ENCODE measurements at regions not wholly inside any gene's neighbourhood (a gene's known extent, or its start where the extent isn't known, plus 50 kb on each side); places are given as distances from the start of the nearest gene placed in this dataset.
"Not testable (repeated sequence)": the region's sequence is repeated elsewhere in the genome, so short reads cannot be mapped to it uniquely, and the experiment has no call there.

DNA sequence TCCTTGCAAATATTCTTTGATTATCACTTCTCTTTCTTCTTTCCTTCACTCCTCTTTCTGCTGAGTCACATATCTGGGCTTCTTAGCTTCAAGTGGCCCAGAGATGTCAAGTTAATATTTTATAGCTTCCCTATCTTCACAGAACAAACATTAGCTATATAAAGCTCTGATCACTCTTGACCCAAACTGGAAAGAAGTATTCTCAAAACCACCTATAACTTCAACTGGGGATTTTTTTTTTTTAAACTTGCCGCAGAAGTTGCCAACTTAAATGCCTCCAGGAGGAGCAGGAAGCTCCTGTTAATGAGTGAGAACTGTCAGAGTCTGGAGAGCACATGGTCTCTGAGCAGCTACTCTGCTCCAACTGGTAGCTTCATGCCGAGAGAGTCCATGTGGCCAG, 233.3 kb upstream of the EDNRA start:
- Mint-ChIP-seq H3K4me3 (no peak overlapping the region), H3K27ac (no peak overlapping the region), H3K9me3 (no peaks in the 10 kb centered on the region), H3K4me1 (no peaks in the 10 kb centered on the region), H3K36me3 (ENCODE audit: low read depth) (no peaks in the 10 kb centered on the region), H3K27me3 (no peaks in the 10 kb centered on the region)
- DNase-seq: no peak
- no peak for ATAC-seq

DNA sequence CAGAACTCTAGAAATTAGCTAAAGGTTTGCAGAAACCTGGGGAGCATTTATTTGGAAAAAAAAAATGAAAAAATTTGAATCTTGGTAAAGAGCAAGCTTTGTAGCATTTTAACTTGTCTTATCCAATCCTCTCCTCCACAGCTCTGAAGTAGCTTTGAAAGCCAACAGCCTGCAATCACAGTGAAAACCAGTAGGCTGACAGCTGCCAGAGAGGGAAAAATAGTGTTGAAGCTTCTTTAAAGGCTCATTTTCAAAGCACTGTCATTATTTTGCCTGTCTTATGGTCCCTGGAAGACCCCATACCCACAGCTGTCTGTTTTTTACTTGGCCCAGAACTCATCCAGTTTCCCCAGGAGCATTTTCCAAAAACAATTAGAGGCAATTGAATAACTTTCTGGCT, 230.8 kb upstream of the EDNRA start:
- ATAC-seq: no peak

DNA sequence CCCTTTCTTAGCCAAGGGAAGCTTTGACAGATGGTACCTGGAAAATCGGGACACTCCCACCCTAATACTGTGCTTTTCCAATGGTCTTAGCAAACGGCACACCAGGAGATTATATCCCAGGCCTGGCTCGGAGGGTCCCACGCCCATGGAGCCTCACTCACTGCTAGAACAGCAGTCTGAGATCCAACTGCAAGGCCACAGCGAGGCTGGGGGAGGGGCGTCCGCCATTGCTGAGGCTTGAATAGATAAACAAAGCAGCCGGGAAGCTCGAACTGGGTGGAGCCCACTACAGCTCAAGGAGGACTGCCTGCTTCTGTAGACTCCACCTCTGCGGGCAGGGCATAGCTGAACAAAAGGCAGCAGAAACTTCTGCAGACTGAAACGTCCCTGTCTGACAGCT, 225.6 kb upstream of the EDNRA start:
- H3K4me1 Mint-ChIP-seq; H3K4me3 Mint-ChIP-seq; H3K36me3 Mint-ChIP-seq (ENCODE audit: low read depth); ATAC-seq; DNase-seq; H3K27me3 Mint-ChIP-seq; H3K27ac Mint-ChIP-seq: not testable (repeated sequence)
- peaks cover 13% of the 10 kb centered on the region for H3K9me3 Mint-ChIP-seq

More for the DNA sequence above, 230.8 kb upstream of the EDNRA start:
- Mint-ChIP-seq H3K9me3 (peaks cover 8% of the 10 kb centered on the region), H3K36me3 (ENCODE audit: low read depth) (no peaks in the 10 kb centered on the region), H3K27me3 (peaks cover 2% of the 10 kb centered on the region), H3K4me3 (no peak overlapping the region), H3K27ac (no peak overlapping the region), H3K4me1 (no peaks in the 10 kb centered on the region)
- no peak for DNase-seq

DNA sequence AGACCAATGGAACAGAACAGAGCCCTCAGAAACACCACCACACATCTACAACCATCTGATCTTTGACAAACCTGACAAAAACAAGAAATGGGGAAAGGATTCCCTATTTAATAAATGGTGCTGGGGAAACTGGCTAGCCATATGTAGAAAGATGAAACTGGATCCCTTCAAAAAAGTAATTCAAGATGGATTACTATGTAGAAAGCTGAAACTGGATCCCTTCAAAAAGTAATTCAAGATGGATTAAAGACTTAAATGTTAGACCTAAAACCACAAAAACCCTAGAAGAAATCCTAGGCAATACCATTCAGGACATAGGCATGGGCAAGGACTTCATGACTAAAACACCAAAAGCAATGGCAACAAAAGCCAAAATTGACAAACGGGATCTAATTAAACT, 221.6 kb upstream of the EDNRA start:
- DNase-seq; ATAC-seq; H3K4me1 Mint-ChIP-seq; H3K36me3 Mint-ChIP-seq (ENCODE audit: low read depth); H3K4me3 Mint-ChIP-seq; H3K27me3 Mint-ChIP-seq; H3K27ac Mint-ChIP-seq: not testable (repeated sequence)
- peaks cover 11% of the 10 kb centered on the region for H3K9me3 Mint-ChIP-seq

DNA sequence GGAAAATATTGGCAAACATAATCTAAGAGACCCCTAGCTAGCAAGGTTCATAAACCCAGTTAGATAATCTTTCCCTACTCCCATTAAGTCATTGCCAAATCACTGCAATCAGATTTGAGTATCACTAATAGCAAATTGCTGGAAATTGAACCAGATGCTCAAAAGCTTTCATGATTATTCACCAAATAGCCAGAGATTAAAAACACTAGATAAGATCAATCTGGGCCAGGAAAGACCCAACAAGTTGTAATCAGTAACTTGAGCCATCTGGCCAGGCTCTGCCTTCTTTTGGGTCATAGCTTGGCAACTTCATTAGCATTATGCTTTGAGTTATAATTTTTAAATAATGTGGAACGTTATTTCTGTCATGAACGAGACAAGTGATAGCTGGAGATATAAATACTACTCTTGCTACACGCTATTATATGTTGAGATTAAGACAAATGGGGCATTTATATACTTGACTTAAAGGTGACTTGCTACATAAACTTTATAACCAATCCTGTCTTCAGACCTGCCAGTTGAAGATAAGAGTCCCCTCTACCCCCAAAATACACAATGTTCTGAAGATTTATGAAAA, 196.6 kb upstream of the EDNRA start:
- peaks cover 4% of the 10 kb centered on the region for H3K9me3 Mint-ChIP-seq
- no peaks in the 10 kb centered on the region for H3K4me1 Mint-ChIP-seq
- H3K27me3 Mint-ChIP-seq: no peaks in the 10 kb centered on the region
- H3K36me3 Mint-ChIP-seq (ENCODE audit: low read depth): no peaks in the 10 kb centered on the region
- ATAC-seq (no peak), DNase-seq (no peak)
- no peak overlapping the region for H3K4me3 Mint-ChIP-seq
- no peak overlapping the region for H3K27ac Mint-ChIP-seq

DNA sequence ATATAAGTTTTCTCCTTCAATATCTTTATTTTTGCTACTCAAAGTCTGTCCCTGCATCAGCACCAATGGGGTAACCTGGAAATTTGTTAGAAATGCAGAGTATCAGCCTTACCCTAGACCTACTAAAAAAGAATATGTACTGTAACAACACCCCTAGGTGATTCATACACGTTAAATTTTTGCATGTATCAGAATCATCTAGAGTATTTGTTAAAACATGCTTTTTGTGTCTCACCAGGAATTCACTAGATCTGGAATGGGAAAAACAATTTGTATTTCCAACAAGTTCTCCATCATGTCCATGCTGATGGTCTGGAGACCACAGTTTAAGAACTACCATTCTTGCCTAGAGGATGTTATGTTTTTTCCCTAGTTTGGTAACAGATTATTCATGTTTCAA, 196.0 kb upstream of the EDNRA start:
- H3K27ac Mint-ChIP-seq: no peak overlapping the region
- peaks cover 4% of the 10 kb centered on the region for H3K9me3 Mint-ChIP-seq
- no peaks in the 10 kb centered on the region for H3K27me3 Mint-ChIP-seq
- no peak overlapping the region for H3K4me3 Mint-ChIP-seq
- ATAC-seq (no peak), DNase-seq (no peak)
- H3K36me3 Mint-ChIP-seq (ENCODE audit: low read depth): no peaks in the 10 kb centered on the region
- no peaks in the 10 kb centered on the region for H3K4me1 Mint-ChIP-seq

DNA sequence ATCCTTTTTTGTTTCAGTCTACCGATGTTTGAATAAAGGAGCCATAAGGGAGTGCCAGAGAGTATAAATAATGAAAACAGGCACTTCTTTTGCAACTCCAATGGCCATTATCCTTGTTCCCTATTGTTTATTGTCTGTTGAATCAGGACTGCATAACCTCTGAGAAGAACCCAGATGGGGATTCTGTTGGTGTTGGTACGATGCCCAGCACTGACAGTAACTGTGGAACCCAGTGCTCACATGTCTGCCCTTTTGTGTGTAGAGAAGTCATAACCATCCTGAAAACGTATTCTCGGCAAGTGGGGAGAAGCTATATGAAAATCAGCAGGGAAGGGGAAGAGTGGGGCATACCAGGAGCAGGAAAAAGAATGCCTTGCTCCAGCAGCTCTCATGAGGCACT, 195.1 kb upstream of the EDNRA start:
- H3K4me3 Mint-ChIP-seq: no peak overlapping the region
- no peaks in the 10 kb centered on the region for H3K36me3 Mint-ChIP-seq (ENCODE audit: low read depth)
- no peak for ATAC-seq
- no peaks in the 10 kb centered on the region for H3K27me3 Mint-ChIP-seq
- H3K9me3 Mint-ChIP-seq: peaks cover 4% of the 10 kb centered on the region
- DNase-seq: no peak
- no peaks in the 10 kb centered on the region for H3K4me1 Mint-ChIP-seq
- H3K27ac Mint-ChIP-seq: no peak overlapping the region

DNA sequence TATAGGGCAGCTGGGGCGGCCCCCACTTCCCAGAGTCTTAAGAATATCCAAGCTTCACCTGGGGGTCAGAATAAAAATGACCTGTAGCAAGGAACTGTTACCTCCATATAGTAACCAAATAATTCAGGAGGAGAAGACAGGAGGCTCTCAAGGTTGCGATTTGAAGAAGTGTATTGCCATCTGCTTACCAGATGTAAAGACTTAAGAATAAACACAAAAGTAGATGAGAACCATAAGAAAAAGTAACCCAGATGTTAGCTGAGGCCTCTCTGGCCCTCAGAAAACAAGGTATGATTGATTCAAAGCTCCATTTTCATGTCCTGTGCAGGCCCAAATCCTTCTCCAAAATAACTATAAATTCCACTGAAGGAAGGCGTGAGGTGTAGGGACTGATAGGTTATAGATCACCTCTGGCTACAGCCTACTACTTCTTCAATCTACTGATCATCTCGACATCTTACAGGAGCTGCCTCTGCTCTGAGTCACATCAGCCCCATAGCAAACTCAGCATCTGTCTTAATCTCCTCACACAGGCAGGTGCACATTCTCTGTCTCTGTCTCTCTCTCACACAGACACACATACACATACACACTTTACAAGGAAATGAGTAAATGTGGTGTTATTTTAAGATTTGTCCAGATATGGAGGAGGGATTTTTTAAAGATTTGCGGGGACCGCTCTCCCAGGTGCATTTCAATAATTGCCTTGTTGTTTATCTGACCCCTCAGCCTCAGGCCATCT, 193.9 kb upstream of the EDNRA start:
- no peak for ATAC-seq

DNA sequence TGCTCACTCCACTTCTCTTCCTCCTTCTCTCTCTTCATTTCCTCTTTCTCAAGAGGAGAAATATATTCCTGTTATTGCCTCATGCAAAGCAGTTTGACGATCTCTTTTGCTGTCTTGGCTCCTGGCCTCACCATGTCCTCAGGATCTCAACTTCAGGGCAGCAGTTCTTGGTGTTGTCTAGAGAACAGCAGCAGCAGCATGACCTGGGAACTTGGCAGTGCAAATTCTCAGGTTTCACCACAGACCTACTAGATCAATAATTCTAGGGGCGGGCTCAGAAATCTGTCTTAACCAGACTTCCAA, 193.4 kb upstream of the EDNRA start:
- ATAC-seq (no peak), DNase-seq (no peak)
- no peak overlapping the region for H3K4me3 Mint-ChIP-seq

More for the DNA sequence above, 193.9 kb upstream of the EDNRA start:
- H3K27me3 Mint-ChIP-seq: no peaks in the 10 kb centered on the region
- no peak for DNase-seq
- no peak overlapping the region for H3K27ac Mint-ChIP-seq
- peaks cover 4% of the 10 kb centered on the region for H3K9me3 Mint-ChIP-seq
- no peaks in the 10 kb centered on the region for H3K36me3 Mint-ChIP-seq (ENCODE audit: low read depth)
- no peak overlapping the region for H3K4me3 Mint-ChIP-seq
- no peaks in the 10 kb centered on the region for H3K4me1 Mint-ChIP-seq

DNA sequence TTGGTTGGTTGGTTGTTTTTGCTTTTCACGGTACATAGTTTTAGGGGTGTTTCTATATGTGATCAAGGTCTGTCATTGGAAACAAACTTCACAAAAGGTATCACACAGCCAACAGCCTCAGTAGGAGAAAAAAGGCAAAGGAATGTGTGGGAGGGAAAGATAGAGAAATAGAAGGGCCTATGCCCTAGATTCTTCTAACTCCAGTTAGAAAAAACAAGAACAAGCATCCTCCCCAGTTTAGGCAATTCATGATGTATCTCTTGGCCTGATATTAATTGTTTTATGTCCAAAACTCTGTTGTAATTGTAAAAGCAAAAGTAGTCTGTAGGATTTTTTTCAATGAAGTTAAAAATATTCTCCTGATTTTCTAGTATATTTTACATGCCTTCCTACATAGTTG, 192.4 kb upstream of the EDNRA start:
- Mint-ChIP-seq H3K27ac (no peak overlapping the region), H3K36me3 (ENCODE audit: low read depth) (no peaks in the 10 kb centered on the region), H3K9me3 (peaks cover 4% of the 10 kb centered on the region), H3K4me1 (no peaks in the 10 kb centered on the region), H3K27me3 (no peaks in the 10 kb centered on the region), H3K4me3 (no peak overlapping the region)
- ATAC-seq (no peak), DNase-seq (no peak)

More for the DNA sequence above, 193.4 kb upstream of the EDNRA start:
- no peak overlapping the region for H3K27ac Mint-ChIP-seq
- no peaks in the 10 kb centered on the region for H3K4me1 Mint-ChIP-seq
- no peaks in the 10 kb centered on the region for H3K27me3 Mint-ChIP-seq
- H3K36me3 Mint-ChIP-seq (ENCODE audit: low read depth): no peaks in the 10 kb centered on the region
- peaks cover 4% of the 10 kb centered on the region for H3K9me3 Mint-ChIP-seq

DNA sequence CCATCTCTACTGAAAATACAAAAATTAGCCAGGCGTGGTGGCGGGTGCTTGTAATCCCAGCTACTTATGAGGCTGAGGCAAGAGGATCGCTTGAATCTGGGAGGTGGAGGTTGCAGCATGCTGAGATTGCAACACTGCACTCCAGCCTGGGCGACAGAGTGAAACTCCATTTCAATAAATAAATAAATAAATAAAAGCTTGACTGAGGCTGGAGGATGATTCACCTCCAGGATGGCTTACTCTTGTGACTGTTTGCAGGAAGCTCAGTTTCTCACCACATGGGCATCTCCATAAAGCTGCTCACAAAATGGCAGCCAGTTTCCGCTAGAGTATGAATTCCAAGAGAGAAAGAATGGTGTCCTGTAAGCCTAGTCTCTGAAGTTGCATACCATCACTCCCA, 191.7 kb upstream of the EDNRA start:
- peaks cover 4% of the 10 kb centered on the region for H3K9me3 Mint-ChIP-seq
- H3K4me1 Mint-ChIP-seq: no peaks in the 10 kb centered on the region
- ATAC-seq (no peak), DNase-seq (no peak)
- no peaks in the 10 kb centered on the region for H3K27me3 Mint-ChIP-seq
- H3K36me3 Mint-ChIP-seq (ENCODE audit: low read depth): no peaks in the 10 kb centered on the region
- H3K4me3 Mint-ChIP-seq: no peak overlapping the region
- H3K27ac Mint-ChIP-seq: no peak overlapping the region

DNA sequence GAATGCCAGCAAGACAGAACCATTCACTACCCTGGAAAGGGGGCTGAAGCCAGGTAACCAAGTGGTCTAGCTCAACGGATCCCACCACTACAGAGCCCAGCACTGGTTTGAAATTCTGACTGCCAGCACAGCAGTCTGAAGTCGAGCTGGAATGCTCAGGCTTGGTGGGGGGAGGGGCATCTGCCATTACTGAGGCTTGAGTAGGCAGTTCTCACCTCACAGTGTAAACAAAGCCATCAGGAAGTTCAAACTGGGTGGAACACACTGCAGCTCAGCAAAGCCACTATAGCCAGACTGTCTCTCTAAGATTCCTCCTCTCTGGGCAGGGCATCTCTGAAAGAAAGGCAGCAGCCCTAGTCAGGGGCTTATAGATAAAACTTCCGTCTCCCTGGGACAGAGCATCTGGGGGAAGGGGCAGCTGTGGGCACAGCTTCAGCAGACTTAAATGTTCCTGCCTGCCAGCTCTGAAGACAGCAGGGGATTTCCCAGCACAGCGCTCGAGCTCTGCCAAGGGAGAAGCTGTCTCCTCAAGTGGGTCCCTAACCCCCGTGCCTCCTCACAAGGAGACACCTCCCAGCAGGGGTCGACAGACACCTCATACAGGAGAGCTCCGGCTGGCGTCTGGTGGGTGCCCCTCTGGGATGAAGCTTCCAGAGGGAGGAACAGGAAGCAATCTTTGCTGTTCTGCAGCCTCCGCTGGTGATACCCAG, 188.1 kb upstream of the EDNRA start:
- not testable (repeated sequence) for H3K4me1 Mint-ChIP-seq; H3K9me3 Mint-ChIP-seq; H3K36me3 Mint-ChIP-seq (ENCODE audit: low read depth); H3K4me3 Mint-ChIP-seq; ATAC-seq; DNase-seq; H3K27ac Mint-ChIP-seq; H3K27me3 Mint-ChIP-seq

DNA sequence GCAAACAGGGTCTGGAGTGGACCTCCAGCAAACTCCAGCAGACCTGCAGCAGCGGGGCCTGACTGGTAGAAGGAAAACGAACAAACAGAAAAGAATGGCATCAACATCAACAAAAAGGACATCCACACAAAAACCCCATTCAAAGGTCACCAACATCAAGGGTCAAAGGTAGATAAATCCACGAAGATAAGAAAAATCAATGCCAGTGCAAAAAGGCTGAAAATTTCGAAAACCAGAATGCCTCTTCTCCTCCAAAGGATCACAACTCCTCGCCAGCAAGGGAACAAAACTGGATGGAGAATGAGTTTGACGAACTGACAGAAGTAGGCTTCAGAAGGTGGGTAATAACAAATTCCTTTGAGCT, 187.6 kb upstream of the EDNRA start:
- ATAC-seq; DNase-seq; H3K27ac Mint-ChIP-seq; H3K27me3 Mint-ChIP-seq; H3K4me1 Mint-ChIP-seq; H3K4me3 Mint-ChIP-seq; H3K36me3 Mint-ChIP-seq (ENCODE audit: low read depth); H3K9me3 Mint-ChIP-seq: not testable (repeated sequence)

DNA sequence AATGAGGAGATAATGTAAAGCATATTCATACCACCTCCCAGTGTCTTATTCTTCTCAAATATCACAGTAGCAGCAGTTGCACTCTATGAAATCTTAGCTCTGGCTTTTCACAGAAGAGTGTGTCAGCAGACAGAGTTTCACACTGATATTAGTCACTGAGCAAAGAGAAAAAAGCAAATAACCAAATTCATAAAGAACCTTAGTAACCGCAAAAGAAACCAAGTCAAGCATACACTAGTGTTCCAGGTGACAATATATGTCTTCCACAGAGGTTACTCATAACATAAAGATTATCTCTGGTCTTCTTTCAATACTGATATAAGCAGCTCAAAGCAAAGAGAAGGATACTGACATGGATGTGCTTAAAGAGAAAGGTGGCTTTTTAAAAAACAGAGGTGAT, 181.7 kb upstream of the EDNRA start:
- Mint-ChIP-seq H3K27me3 (no peaks in the 10 kb centered on the region), H3K36me3 (ENCODE audit: low read depth) (no peaks in the 10 kb centered on the region), H3K9me3 (no peaks in the 10 kb centered on the region), H3K4me3 (no peak overlapping the region), H3K27ac (no peak overlapping the region), H3K4me1 (no peaks in the 10 kb centered on the region)
- no peak for ATAC-seq
- no peak for DNase-seq

DNA sequence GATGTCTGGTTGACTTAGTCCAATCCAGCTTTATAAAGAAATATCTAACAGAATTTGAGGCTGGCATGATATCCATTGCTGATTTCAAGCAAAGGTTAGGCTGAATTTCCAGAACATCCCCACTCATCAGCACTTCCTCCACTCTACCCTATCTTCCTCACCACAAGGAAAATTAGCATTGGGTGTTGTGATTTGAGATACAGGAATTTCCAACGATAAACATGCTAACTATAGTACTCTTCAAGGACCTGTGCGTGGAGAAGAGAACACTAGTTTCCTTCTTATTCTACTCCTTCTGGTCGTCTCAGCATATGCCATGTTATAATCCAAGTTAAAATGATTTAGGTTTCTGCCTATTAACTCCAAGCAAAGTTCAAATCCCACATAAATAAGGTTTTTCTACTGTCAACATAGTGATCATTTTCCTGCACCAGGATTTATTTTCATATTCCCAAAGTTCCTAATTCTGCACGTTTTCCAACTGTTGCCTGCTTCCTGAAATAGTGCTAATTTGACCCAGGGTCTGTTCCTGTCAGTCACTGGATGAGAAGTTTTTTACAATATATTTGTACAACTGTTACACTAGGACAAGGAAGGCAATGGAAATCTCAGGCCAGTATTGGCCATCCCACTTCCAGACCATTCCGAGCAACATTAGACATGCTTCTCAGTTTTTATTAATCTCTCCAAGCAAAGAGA, 177.6 kb upstream of the EDNRA start:
- H3K27me3 Mint-ChIP-seq: peaks cover 2% of the 10 kb centered on the region
- no peaks in the 10 kb centered on the region for H3K9me3 Mint-ChIP-seq

More for the DNA sequence above, 177.6 kb upstream of the EDNRA start:
- Mint-ChIP-seq H3K4me3 (no peak overlapping the region), H3K4me1 (no peaks in the 10 kb centered on the region), H3K36me3 (ENCODE audit: low read depth) (no peaks in the 10 kb centered on the region), H3K27ac (no peak overlapping the region)
- ATAC-seq (no peak), DNase-seq (no peak)
